DMS79 (cell line): ENCODE measurements at regions not wholly inside any gene's neighbourhood (a gene's known extent, or its start where the extent isn't known, plus 50 kb on each side); places are given as distances from the start of the nearest gene placed in this dataset.
"Not testable (repeated sequence)": the region's sequence is repeated elsewhere in the genome, so short reads cannot be mapped to it uniquely, and the experiment has no call there.

ENCODE experiments used
- DNase-seq: peaks from one replicate; lab custom pipeline; 2025; lab: John Stamatoyannopoulos, UW

- peak; percentile 37 for DNase-seq
Measured at GRCh38 chr4:10275696-10276095, 159.1 kb upstream of the WDR1 start.

- peak; percentile 45 for DNase-seq
Measured at GRCh38 chr4:10273030-10273429, 156.4 kb upstream of the WDR1 start.

GRCh38 chr4:10272511-10272910 lies 155.9 kb upstream of the WDR1 start:
- DNase-seq = peak; percentile 69

GRCh38 chr4:10267066-10267465 lies 150.5 kb upstream of the WDR1 start:
- no peak for DNase-seq

GRCh38 chr4:10260777-10261176 lies 144.2 kb upstream of the WDR1 start:
- DNase-seq = no peak

- DNase-seq = no peak
Measured at GRCh38 chr4:10259976-10260375, 143.4 kb upstream of the WDR1 start.

- peak; percentile 35 for DNase-seq
Measured at GRCh38 chr4:10256203-10256602, 139.6 kb upstream of the WDR1 start.

- no peak for DNase-seq
Measured at GRCh38 chr4:10253765-10254164, 137.2 kb upstream of the WDR1 start.

- DNase-seq = no peak
Measured at GRCh38 chr4:10245751-10246150, 129.2 kb upstream of the WDR1 start.

- no peak for DNase-seq
Measured at GRCh38 chr4:10243856-10244255, 127.3 kb upstream of the WDR1 start.

DNA sequence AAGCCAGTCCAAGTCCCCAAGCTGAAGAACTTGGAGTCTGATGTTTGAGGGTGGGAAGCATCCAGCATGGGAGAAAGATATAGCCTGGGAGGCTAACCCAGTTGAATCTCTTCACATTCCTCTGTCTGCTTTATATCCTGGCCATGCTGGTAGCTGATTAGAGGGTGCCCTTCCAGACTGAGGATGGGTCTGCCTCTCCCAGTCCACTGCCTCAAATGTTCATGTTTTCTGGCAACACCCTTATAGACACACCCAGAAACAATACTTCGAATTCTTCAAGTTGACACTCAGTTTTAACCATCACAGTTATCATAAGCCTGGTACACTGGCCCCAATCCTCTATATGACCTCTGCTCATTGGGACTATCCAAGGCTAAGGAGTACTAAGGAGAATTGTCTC lies 124.1 kb upstream of the WDR1 start:
- DNase-seq = no peak

- no peak for DNase-seq
Measured at GRCh38 chr4:10239982-10240654, 123.5 kb upstream of the WDR1 start.

- DNase-seq = no peak
Measured at GRCh38 chr4:10237131-10237530, 120.5 kb upstream of the WDR1 start.

GRCh38 chr4:10232114-10232513 lies 115.5 kb upstream of the WDR1 start:
- DNase-seq = no peak

GRCh38 chr4:10226756-10227155 lies 110.2 kb upstream of the WDR1 start:
- no peak for DNase-seq

DNA sequence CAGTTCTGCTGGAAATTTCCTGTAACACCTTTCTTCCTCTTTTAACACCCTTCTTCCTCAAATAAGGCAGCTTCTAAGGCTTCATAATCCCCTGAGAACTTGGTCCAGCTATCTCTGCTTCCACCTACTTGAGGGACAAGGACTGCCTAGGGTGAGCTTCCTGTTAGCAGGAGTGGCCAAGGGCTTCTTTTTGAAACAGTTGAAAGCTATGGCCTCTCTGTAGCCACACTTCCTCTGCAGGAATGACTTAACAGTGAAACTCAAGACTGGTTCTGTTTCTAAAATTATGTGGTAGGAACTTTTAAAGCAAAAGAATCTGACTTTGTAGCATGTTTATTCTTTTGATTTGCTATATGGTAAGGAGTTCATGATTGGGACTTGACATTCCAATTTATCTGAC lies 108.5 kb upstream of the WDR1 start:
- no peak for DNase-seq

DNA sequence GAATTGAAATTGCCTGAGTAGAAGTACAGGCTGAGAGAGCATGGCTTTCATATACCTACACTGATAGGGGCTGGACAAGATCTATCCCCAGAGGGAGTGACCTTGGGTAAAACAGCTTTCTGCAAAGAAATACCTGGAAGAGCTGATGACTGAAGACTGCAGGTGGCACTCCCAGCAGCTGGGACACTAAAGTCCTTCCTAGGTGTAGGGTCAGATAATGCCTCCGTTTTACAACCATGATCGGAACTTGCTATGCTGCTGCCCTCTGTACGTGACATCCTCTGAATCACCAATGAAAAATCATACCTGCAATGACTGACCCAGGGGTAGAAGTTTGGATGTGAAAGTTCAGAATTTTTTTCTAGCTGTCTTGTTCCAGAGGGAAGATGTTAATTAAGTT lies 107.2 kb upstream of the WDR1 start:
- no peak for DNase-seq

DNA sequence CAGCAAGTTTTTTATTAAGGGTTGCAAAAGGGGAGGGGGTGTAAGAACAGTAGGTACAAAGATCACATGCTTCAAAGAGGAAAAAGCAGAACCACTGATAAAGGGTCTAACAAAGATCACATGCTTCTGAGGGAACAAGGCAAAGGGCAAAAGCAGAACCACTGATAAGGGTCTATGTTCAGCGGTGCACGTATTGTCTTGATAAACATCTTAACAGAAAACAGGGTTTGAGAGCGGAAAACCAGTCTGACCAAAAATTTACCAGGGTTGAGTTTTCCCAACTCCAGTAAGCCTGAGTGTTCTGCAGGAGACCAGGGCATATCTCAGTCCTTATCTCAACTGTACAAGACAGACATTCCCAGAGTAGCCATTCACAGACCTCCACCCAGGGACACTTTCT lies 96.9 kb upstream of the WDR1 start:
- not testable (repeated sequence) for DNase-seq

DNA sequence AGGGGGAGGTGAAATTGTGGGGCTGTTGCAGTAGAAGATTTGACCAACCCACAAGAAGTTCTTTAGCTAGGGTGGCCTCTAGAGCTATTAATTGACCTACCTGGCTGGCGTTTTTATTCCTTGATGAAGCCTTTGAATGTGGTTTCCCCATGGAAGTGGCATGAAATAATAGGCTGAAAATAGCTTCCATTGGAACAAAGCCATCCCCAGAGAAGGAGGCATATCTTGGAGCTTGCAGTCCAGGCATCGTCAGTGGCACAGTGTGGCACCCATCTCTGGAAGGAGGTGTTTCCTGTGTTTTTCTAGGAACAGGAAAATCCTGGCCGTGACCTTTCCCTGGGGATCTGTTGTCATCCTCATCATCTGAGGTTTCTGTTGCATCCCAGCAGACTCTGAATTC lies 96.3 kb upstream of the WDR1 start:
- no peak for DNase-seq

DNA sequence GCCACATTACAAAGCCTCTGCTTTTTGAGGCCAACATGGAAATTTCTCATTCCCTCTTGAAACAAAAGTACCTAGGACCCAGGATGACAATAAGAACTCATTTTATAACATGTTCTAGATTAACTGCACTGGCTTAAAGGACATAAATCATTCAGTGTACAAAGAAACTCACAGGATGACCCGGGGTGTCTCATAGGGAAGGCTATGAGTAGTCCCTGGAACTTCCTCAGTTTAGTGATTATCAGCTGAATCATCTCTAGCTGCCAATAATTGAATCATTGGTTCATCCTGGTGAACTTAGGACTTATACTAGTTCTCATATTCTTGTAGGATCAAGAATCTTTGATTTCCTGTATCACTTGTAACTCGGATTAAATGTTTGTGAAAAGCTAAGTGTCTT lies 95.8 kb upstream of the WDR1 start:
- DNase-seq = no peak

GRCh38 chr4:10207116-10207515 lies 90.5 kb upstream of the WDR1 start:
- no peak for DNase-seq

GRCh38 chr4:10205223-10205622 lies 88.6 kb upstream of the WDR1 start:
- DNase-seq = no peak

- DNase-seq = no peak
Measured at GRCh38 chr4:10204401-10205058, 87.9 kb upstream of the WDR1 start.

DNA sequence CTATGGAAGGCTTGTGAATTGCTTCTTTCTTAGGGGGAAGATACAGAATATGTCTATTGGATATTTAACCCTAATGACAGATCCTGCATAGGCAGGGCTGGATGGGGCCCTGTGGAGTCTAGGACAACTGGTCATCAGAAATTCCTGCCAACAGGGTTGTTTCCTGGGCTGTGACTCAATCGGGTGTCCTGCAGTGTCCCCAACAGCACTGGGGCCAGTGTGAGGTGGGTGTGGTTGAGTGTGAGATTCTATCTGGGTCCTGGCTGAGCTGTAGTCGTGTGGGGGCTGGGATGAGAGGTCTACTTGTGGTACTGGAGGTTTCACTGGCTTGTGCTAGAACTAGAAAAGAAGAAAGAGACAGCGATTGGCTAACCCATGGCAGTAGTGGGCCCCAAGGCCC lies 87.3 kb upstream of the WDR1 start:
- DNase-seq = no peak
